ENCODE measurements at regions not wholly inside any gene's neighbourhood (a gene's known extent, or its start where the extent isn't known, plus 50 kb on each side); places are given as distances from the start of the nearest gene placed in this dataset.
A peak's percentile ranks its signal among the peaks of the same experiment; 100 is the strongest.

GRCh38 chr1:239891621-239892358 lies 199.9 kb upstream of the FMN2 start:
- Histone ChIP-seq H3K27me3 (ENCODE audit: control insufficient read depth in 3 of 3, insufficient read depth in 3 of 3, low read length in 2 of 3) (peaks cover 0 to 14% (median 3%) of the 10 kb centered on the region in 3 donors), H3K9ac (ENCODE audit: insufficient read depth in 1 of 2, low read length in 2 of 2) (no peak overlapping the region), H3K9me3 (ENCODE audit: control insufficient read depth in 4 of 4, insufficient read depth in 3 of 4, low read length in 3 of 4) (no peaks in the 10 kb centered on the region), H3K27ac (ENCODE audit: low read depth in 1 of 2, low read length in 1 of 2) (no peak overlapping the region), H3K4me3 (no peak overlapping the region), H3K4me1 (ENCODE audit: control insufficient read depth in 5 of 5, insufficient read depth in 5 of 5, low read length in 5 of 5) (peaks cover 0 to 3% (median 0%) of the 10 kb centered on the region in 5 donors), H3K36me3 (ENCODE audit: control insufficient read depth in 4 of 4, insufficient read depth in 4 of 4, low read length in 4 of 4) (no peaks in the 10 kb centered on the region)
- 90% methylated on average over 5 of the region's 5 CpGs for WGBS, 2 donors
- ATAC-seq (ENCODE audit: insufficient read depth, low FRiP score) = no peak
- no peak for DNase-seq
- no peak for TF ChIP-seq CTCF (IDR thresholded peaks at IDR 0.05; ENCODE audit: control extremely low read depth, extremely low read depth)

- Histone ChIP-seq H3K27ac (ENCODE audit: low read depth in 1 of 2, low read length in 1 of 2) (no peak overlapping the region), H3K36me3 (ENCODE audit: control insufficient read depth in 4 of 4, insufficient read depth in 4 of 4, low read length in 4 of 4) (no peaks in the 10 kb centered on the region), H3K9ac (ENCODE audit: insufficient read depth in 1 of 2, low read length in 2 of 2) (no peak overlapping the region), H3K27me3 (ENCODE audit: control insufficient read depth in 3 of 3, insufficient read depth in 3 of 3, low read length in 2 of 3) (peaks cover 0 to 14% (median 3%) of the 10 kb centered on the region in 3 donors), H3K4me3 (no peak overlapping the region), H3K9me3 (ENCODE audit: control insufficient read depth in 4 of 4, insufficient read depth in 3 of 4, low read length in 3 of 4) (no peaks in the 10 kb centered on the region), H3K4me1 (ENCODE audit: control insufficient read depth in 5 of 5, insufficient read depth in 5 of 5, low read length in 5 of 5) (peaks cover 0 to 11% (median 0%) of the 10 kb centered on the region in 5 donors)
- no peak for DNase-seq
- no peak for TF ChIP-seq CTCF (IDR thresholded peaks at IDR 0.05; ENCODE audit: control extremely low read depth, extremely low read depth)
- no peak for ATAC-seq (ENCODE audit: insufficient read depth, low FRiP score)
These were observed 199.1 kb upstream of the FMN2 start for GRCh38 chr1:239892602-239893001.

- H3K9ac ChIP-seq (ENCODE audit: insufficient read depth in 1 of 2, low read length in 2 of 2) = no peak overlapping the region
- DNase-seq = peak in 1 of 3 donors; percentile 5
- H3K4me3 ChIP-seq = no peak overlapping the region
- TF ChIP-seq CTCF (IDR thresholded peaks at IDR 0.05; ENCODE audit: control extremely low read depth, extremely low read depth) = no peak
- H3K9me3 ChIP-seq (ENCODE audit: control insufficient read depth in 4 of 4, insufficient read depth in 3 of 4, low read length in 3 of 4) = no peaks in the 10 kb centered on the region
- peaks cover 0 to 14% (median 3%) of the 10 kb centered on the region in 3 donors for H3K27me3 ChIP-seq (ENCODE audit: control insufficient read depth in 3 of 3, insufficient read depth in 3 of 3, low read length in 2 of 3)
- peaks cover 0 to 16% (median 0%) of the 10 kb centered on the region in 5 donors for H3K4me1 ChIP-seq (ENCODE audit: control insufficient read depth in 5 of 5, insufficient read depth in 5 of 5, low read length in 5 of 5)
- 24 to 36% methylated on average over 3 of the region's 3 CpGs for WGBS, 2 donors
- H3K27ac ChIP-seq (ENCODE audit: low read depth in 1 of 2, low read length in 1 of 2) = no peak overlapping the region
- ATAC-seq (ENCODE audit: insufficient read depth, low FRiP score) = no peak
- H3K36me3 ChIP-seq (ENCODE audit: control insufficient read depth in 4 of 4, insufficient read depth in 4 of 4, low read length in 4 of 4) = no peaks in the 10 kb centered on the region
These were observed 198.5 kb upstream of the FMN2 start for GRCh38 chr1:239893127-239893731.

All from lung (tissue), 11 donors.